ENCODE measurements at regions not wholly inside any gene's neighbourhood (a gene's known extent, or its start where the extent isn't known, plus 50 kb on each side); places are given as distances from the start of the nearest gene placed in this dataset.
A peak's percentile ranks its signal among the peaks of the same experiment; 100 is the strongest.
"Not testable (repeated sequence)": the region's sequence is repeated elsewhere in the genome, so short reads cannot be mapped to it uniquely, and the experiment has no call there.

DNA sequence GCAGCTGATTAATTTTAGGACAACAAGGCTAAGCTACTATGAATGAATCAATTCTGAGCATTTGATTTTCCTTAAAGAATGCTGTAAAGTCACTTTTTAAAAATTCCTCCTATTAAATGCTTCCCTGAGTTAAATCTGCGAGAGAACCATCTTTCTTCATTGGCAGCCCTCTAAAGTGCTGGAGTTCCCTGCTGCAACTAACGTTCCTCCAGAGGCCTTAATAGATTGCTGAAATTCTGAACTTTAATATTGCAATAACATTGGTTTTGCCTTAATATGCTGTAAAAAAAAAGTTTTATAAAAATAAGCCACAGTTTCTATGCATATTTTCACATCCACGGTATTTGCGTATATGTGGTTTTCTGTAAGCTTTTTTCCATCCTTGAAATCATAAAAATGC, 298.0 kb upstream of the PIK3R1 start:
- no peak for DNase-seq

DNA sequence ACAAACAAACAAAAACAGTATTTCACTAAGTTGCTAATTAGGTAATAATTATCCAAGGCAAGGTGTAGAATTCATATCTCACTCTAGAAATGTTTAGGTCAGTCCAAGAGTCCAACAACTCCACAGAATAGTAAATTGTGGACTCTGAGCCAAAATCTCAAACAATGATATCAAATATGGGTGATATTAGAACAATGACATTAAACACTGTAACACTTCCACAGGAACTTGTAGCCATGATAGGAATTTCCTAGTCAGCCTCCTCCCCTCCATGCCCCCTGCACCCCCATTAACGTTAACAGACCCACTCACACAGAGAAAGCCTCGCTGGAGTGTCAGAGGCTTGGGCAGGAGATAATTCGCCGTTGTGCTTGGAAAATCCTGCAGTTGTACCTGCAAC, 305.0 kb upstream of the PIK3R1 start:
- DNase-seq, result no peak

DNA sequence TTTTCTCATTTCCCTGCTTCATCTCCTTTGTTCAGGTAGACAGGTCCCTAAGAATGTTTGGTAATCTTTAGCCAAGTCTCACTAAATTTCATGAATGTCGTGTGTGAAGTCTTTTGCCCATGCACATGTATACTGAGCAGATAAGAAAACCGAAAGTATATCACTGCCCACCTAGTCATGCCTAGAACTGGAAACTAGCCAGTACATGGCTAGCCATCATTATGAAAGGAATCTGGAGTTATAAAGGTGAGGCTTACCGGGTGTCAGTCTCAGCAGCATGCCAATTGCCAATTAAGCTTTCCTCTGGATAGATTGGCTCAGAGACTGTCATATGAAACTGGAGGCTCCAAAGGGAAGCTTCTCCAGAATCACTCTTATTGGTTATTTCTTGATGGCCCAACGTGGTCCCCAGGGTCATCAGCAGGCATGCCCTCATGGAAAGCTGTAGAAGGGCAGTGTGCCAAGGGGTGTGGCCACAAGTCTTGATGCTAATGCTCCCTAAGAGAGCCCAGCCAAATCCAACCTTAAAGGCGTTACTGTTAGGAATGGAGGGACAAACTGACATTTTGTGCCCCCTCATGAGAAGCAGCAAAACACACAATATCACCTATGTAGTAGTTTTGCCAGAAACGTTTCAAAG, 307.3 kb upstream of the PIK3R1 start:
- DNase-seq, result no peak

DNA sequence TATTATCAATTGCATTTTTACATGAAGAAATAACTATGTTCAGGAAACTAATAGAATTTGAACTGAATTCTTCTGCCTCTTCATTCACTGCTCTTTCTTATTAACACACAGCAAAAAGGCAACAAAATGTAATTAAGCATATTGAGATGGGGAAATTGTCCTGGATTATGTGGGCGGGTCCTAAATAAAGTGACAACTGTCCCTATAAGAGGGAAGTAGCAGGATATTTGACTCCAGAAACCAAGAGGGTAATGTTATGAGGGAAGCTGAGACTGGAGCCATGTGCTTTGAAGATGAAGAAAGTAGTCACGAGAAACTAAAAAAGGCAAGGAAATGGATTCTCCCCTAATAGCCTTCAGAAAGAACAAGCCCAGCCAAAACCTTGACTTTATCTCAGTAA, 311.2 kb upstream of the PIK3R1 start:
- peak; percentile 26 for DNase-seq

DNA sequence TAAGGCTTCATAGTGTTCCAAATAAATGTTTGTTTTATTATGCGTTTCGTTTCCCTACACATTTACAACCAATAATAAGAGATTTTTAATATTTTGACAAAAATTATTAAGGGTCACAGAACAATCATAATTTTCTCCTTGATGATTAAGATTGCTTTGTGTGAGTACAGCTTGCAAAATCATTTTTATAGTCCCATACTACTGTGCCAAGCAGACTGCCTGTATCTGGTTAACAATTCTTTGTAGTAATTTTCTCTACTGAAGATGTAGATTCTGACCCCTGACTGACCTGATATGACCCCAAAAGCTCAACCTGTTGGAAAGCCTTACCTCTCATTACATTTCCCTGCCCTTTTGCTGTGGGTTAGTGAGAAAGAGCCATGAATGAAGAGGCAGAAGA, 311.9 kb upstream of the PIK3R1 start:
- no peak for DNase-seq

DNA sequence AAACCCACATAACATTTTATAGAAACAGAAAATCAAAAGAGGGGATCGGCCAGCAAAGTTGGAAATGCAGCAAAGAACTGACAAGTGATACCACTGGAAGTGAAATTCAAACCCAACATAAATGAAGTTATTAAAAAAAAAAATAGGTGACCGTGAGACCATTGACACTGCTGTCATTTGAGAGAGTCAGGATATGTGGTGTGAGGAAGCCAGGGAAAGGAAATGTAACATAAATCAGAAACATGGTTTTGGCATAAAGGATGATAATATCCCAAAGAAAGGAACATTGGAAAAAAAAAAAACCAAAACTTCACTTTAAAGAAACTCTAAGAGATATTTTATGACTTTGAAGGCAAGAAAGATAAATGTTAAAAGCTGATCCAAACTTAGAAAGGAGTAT, 312.4 kb upstream of the PIK3R1 start:
- no peak for DNase-seq

DNA sequence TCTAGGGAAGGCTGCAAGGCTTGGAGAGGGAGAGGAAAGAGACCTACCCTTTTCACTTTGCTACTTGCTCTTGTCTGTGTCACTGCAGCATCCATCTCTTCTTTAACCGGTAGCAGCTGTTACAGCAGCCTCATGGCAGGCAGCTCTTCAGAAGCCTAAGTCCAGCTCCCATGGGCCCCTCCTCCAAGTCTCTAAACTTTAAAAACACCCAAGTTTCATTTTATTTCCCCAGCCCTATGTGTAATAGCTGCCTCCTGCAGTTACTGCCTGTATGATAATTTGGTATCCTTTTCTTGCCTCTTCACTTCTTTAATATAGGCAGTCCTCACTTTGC, 313.1 kb upstream of the PIK3R1 start:
- DNase-seq, result no peak

DNA sequence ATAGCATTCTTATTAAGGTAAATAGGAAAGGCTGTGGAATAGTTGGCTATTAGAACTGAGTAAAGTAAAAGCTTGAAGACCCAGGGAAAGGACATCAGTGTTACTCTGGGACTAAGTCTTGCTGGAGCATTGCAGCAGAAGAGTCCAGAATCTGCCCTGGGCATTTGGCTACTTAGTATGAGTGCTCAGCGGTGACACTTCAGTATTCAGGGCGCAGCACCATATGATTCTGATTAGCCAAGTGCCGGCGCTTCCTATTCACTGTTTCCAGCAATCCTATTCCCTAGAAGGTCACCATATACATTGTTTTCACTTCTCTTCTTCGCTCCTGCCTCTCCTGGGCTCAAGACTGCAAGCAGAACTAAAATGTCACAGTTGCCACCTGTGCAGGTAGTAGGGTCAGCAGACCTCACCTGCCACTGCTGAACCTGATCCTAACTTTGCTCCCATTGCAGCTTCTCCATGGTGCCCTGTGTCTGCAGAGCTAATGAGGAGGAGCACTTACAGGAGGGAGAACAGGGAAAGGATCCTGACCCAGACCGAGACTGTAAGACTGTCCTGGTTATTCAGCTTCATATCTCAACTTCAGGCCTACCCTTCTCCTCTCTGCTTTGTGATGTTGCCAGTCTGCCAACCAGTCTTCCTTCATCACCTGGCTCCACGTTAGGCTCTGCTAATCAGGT, 313.6 kb upstream of the PIK3R1 start:
- no peak for DNase-seq

DNA sequence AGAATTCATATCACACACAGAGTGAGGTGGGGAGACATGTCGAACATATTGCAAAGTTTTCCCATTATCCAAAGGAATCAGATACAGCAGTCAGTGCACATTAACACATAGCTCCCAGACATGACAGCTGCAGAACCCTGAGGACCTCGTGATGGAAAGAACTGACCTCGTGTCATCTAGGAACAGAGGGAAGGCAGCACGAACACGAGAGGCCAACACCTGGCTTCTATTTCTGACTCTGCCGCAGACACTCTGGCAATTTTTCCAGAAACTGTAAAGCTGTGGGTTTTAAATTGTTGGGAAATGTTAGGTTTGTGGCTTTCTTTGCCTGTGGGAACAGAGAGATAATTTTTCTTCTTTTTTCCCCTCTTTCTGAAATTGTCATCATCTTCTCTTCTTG, 315.0 kb upstream of the PIK3R1 start:
- DNase-seq, result no peak

DNA sequence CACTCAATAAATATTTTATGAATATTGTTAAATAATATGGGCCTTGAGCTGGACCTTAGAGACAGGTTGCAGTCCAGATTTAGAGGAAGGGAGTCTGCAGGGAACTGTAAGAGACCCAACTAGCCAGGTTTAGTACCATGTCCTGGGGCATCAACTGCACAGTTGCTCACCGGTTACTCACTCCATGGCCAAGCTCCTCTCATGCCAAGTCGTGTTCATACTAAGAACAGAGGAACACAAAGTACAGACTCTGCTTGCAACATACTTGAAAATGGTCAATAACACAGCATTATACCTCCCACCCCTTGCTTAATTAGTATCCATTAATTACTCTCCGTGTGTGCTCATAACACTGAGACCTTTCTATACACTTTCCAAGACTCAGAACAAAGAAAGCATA, 317.6 kb upstream of the PIK3R1 start:
- DNase-seq, result no peak

DNA sequence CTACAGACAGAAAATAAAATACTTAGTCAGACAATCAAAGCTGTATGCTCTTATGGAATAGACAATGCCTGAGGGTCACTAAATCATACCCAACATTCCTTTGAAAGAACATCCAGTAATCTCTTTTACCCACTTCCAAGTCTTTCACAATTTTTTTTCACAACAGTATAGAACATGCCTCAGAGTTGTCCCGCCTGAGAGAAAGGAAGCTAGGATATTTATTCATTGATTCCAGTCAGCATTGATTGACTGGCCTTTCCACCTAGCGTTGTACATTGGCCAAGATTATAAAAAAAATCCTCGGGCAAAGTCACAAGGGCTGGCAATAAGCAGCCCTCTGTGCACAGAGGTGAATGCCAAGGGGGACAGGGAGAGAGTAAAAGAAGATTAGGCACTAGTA, 318.1 kb upstream of the PIK3R1 start:
- DNase-seq, result no peak

DNA sequence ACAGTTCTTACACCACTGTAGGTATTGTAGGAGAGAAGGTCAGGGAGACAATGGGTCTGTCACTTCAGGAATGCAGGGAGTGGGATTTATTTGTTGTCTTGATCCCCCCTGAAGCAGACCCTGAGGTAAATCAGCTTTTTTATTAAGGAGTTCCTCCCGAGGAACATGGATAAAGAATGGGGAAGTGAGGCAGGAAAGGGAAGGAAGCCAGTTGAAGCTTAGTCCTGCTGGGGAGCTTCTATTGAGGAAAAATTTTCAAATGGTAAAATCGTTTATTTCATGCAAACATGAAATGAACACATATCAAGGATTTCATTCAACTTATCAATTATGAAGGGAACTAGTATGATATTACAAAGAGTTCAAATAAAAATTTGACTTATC, 318.6 kb upstream of the PIK3R1 start:
- DNase-seq, result peak; percentile 21

DNA sequence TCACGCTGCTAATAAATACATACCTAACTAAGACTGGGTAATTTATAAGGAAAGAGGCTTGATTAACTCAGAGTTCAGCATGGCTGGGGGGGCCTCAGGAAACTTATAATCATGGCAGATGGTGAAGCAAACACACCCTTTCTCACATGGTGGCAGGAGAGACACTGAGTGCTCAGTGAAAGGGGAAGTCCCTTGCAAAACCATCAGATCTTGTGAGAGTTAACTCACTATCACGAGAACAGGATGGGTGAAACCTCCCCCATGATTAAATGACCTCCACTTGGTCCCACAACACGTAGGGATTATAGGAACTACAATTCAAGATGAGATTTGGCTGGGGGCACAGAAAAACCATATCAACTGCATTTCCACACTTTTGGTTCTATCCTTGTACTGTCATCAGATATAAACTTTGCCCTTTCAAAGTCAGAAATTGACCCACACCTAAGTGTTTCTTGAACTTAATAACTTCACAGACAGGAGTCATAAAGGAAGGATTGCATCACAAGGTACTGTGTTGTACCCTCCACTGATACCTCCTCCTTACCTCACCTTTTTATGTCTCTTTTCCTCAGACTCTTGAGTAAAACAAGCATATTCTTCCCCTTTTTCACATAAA, 319.1 kb upstream of the PIK3R1 start:
- peak; percentile 65 for DNase-seq

DNA sequence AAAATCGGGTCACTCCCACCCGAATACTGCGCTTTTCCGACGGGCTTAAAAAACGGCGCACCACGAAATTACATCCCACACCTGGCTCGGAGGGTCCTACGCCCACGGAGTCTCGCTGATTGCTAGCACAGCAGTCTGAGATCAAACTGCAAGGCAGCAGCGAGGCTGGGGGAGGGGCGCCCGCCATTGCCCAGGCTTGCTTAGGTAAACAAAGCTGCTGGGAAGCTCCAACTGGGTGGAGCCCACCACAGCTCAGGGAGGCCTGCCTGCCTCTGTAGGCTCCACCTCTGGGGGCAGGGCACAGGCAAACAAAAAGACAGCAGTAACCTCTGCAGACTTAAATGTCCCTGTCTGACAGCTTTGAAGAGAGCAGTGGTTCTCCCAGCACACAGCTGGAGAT, 325.7 kb upstream of the PIK3R1 start:
- DNase-seq, result not testable (repeated sequence)

DNA sequence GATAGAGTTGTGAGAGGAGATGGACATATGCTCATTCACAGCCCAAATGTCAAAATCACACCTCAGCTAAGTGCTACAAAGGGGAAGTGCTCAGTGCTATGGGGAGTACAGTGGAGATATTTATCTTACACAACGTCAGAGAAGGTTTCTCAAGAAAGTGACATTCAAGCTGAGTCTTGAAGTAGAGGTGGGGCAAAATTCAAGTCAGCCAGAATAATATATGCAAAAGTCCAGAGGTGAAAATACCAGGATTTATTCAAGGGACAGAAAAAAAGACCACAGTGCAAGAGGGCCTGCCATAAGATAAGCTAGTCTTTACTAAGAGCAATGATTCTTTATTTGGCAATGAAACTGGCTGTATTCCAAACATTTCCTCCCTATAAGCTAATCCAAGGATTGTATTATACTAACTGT, 327.8 kb upstream of the PIK3R1 start:
- peak; percentile 38 for DNase-seq

DNA sequence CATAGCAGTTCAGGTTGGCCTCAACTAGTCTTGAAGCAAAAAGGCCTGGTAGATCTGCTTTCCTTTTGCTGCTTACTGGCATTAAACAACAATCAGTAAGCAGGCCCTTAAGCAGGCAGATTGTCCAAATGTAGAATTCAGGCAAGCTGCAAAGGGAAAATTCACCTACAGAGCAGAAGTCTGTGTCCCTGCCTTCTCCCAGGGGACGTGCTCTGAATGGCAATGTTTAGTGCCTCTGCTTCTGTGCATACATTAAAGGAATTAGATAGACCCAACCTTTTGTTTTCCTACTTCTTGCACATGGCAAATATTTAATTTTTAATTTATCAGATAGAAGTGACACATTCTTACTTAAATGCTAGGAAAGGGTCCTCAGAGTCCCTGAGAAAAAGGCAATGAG, 328.8 kb upstream of the PIK3R1 start:
- DNase-seq, result no peak

DNA sequence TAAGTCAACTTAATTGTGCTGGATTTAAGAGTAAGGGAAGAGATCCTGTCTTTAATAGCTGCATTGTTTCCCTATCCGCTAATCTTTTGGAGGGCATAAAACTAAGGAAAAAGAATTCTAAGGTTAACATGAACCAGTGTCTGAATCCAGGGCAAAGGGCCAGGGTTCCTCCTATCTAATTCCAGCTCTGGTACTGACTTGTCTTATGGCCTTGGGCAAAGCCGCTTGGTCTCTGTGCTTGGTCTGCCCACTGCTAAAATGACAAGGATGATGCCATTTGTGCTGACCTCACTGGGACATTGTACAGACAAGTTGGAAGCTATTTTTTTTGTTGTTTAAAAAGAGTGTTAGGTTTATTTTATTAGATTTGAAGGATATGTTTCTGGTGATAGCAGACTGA, 334.7 kb upstream of the PIK3R1 start:
- DNase-seq, result no peak

DNA sequence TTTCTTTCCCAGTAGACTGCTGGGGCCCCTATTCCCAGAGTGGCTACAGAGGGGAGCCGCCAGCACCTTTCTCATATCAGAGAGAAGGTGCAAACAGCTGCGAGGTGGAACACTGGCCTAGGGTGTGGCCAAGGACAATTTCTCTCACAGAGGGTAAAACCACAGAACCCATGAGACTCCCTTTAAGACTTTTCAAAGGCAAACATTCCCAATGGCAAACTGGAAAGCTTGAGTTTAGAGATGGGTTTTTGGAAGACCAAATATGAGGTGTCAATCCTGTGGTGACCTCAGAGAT, 335.1 kb upstream of the PIK3R1 start:
- no peak for DNase-seq

DNA sequence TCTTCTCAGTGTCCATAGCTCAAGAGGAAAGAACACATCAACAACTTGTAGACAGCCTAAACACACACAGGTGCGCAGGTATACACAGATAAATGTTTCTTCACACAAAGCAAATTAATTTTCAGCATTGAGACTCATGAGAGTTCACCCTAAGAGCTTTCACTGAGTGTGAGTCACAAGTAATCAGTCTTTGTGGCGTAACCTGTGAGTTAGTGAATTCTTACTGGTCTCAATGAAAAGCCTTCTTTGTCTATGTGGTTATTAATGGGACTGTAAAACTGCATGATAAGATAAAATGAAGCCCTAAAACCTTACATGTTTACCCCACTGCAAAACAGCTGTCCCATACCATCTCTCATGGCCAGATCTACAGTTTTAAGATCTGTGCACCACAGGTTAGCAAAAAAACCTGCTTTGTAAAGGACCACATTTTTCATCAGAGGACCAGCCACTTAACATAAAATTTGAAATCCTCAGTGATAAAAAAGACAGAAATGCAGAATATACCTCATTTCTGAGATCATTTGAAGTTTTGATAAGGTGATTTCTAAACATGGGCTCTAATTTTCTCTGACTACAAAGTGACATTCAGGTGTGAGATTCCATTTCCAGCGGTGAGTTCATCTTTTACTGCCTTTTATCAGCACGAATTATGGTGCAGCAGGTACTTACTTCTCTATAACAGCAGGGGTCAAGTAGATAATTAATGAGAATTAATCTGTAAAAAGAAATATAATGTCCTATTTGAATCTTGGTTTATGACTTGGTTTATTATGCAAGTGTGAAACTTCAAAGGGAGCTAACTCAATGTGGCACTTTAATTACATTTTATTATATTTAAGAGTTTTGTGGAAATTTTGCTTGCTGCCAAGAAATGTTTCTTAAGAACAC, 335.7 kb upstream of the PIK3R1 start:
- DNase-seq, result no peak

DNA sequence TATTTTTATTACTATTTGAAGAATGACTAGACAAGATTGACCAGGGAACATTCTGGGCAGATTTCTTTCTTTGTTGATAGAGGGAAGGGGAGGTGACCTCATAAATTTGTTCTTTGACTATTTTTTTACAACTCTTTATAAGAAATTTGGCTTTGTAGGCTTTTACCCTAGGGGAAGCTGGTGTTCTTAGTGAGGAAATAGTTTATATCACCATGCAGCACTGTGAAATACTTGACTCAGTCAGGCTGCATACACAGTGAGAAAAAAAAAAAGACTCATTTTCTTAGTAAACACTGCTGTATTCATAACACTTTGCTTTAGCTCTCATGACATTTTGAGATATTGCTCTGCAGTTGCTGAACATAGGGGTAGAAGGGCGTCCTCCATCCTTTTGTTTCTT, 336.6 kb upstream of the PIK3R1 start:
- no peak for DNase-seq

DNA sequence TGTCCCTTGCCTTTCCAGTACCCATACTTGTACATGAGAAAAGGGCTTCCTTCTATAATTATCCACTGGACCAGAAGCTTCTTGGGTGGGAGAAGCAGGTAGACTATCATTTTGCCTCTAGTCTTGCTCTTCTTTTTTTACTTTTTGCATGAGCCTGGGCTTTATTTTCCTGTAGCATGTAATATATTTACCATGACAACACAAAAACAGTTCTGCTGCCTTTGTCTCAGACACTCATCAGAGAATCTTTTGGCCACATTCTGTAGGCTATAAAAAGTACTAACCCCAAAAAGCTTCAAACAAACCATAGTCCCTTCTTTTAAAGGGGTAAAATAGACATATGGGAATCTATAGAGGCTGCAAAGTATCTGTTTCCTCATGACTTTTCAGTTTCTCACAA, 339.2 kb upstream of the PIK3R1 start:
- DNase-seq, result no peak

DNA sequence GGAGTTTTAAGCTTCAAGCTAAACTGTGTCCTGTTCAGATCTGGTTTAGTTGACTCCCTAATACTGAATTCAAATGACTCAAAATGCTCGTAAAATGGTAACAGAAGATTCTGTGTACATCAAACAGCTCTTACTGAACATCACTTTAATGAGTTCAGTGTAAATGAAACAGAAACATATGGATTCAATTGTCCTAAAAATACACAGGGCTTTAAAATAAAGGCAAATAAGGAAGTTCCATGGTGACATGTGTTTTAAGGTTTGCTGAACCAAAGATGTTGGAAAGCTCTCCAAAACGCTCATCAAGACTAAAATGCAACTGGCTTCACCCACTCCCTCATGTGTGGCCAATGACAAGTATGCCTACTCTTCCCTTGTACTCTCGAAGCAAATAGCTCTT, 340.0 kb upstream of the PIK3R1 start:
- DNase-seq, result no peak

DNA sequence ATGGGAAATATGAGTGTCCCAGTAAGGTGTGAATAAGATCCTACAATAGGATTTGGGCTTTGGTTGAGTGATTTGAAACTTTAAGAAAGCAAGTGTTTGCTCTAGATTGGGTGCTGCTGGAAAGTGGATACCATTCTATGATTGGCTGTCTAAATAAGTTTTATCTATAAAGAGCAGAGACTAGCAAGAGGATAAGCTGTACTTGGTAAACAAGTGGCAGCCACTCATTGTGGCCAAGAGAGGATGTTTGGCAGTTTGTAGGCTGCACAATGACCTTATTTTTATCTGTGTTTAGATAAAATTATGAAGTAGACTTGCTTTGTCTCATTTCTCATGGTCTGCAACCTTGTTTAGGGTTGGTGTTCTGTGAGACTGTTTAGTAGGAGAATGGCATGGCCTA, 341.6 kb upstream of the PIK3R1 start:
- DNase-seq, result no peak

DNA sequence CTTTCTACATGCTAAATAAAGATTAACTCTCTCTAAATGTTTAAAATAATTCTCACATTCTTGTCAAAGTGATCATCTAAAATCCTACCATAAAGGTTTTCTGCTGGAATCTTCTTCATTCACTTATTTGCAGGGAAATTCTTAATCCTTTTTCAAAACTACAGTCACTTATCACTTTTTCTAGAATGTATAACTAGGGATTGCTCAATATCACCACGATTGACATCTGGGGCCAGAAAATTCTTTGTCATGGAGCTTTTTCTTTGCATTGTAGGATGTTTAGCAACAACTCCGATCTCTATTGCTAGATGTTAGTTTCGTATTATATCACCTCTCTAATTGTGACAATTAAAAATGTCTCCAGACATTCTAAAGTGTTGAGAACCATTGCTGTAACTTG, 344.9 kb upstream of the PIK3R1 start:
- no peak for DNase-seq

Measured in suppressor macrophage treated with lipopolysaccharide for 4 hours (primary cell).